NCI-H345 (cell line): ENCODE measurements at regions not wholly inside any gene's neighbourhood (a gene's known extent, or its start where the extent isn't known, plus 50 kb on each side); places are given as distances from the start of the nearest gene placed in this dataset.

Experiments
- DNase-seq: peaks from one replicate; lab custom pipeline; 2025; lab: John Stamatoyannopoulos, UW

GRCh38 chr12:130216031-130216430, 53.8 kb downstream of the FZD10 start:
- no peak for DNase-seq

DNA sequence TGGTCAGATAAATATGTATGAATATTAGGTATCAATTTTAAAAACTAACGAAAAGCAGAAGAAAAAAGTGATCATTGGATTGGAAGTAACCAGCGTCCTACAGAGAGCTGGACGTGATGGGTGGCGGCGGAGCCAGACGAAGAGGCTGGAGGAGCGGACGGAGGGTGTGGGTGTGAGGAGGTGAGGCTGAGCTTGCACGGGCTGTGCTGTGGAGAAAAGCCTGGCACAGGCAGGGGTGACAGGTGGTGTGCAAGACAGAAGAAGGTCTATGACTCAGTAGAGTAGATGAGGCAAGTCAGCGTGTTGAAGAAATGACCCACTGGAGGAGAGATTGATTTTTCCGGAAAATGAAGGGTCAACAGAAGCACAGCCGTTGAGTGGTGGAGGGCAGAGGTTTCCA, 56.4 kb downstream of the FZD10 start:
- no peak for DNase-seq

GRCh38 chr12:130219929-130220705, 57.9 kb downstream of the FZD10 start:
- DNase-seq, result no peak

DNA sequence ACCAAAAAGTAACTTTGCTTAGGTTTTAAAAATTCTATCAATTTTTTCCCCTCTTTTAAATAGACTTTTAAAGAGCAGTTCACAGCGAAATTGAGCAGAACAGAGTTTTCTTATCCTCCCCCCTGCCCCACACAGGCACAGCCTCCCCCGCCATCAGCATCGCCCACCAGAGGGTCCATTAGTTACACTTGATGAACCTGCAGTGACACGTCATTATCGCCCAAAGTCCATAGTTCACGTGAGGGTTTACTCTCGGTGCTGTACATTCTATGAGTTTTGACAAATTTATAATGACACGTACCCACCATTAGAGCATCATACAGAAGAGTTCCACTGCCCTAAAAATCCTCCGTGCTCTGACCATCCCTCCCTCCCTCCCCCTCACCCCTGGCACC, 58.4 kb downstream of the FZD10 start:
- DNase-seq, result no peak

- DNase-seq, result no peak
Observed at GRCh38 chr12:130222519-130223218, 60.4 kb downstream of the FZD10 start.

- DNase-seq, result no peak
Observed at GRCh38 chr12:130223767-130224244, 61.5 kb downstream of the FZD10 start.

- no peak for DNase-seq
Observed at GRCh38 chr12:130224613-130225012, 62.3 kb downstream of the FZD10 start.

DNA sequence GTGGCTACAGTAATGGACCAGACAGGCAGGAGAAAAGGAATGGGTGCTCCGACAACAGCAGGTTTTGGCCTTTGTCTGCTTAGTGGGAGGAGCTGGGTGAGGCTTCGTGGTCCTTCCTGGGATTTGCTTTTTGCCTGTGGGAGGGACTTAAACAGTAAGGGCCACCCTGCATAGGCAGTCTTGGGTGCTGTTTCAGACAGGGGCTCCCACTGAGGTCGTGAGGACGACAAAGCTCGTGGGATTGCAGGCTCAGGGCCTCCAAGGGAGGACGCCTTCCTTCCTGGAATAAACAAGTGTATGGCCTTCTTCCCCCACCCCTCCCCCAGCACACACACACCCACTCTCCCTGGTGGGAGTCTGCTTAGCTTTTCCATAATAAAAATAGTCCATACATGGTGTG, 63.1 kb downstream of the FZD10 start:
- DNase-seq, result no peak

DNA sequence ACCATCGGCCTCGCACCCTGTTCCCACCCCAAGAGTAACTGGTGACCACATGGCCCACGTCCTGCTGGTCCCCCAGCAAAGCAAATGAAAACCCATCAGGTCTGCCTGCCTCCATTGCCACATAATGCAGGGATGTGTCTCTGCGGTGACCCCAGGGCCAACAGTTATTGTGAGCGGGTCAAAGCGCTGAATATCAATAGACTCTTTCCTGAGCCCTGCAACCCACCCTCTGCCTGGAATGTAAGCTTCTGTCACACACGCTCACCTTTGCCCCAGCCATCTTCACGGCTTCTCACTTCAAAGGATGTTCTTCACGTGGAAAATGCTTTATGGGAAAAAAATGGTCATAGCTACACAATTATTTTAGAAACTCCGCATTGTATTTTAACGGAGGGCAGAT, 63.9 kb downstream of the FZD10 start:
- no peak for DNase-seq

DNA sequence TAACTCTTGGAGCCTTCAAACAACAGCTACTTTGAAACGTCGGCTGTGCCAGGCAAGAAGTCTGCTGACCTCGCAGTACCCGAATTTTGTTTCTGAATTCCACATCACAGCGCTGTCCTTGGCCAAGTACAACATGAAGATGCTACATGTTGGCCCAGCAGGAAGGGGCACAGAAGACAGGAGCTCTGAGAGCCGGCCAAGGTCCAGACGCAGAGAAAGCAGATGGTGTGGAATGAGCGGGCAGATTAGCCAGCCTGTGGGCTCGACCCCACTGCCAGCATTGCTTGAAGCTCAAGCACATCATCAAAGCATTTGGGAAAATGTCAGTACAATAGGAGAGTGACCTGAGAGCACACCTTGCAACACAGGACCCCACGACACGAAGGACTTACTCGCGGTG, 64.5 kb downstream of the FZD10 start:
- DNase-seq, result no peak

DNA sequence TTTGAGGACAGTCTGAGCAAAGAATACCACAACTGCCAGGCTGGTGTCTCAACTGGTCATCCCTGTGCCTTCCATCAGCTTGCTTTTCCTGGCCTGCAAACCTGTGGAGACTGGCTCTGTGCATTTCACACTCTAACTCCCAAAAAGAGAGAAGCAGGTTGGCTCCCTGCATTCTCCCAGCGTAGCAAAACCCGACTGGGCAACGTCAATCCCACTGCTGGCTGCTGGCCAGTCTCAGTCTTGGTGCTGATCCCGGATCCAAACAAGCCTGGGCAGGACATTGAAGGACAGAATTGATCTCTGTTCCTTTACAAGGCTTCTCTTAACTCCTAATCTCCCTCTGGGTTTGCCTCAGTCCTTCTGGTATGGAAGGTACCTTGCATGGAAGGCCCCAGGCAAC, 65.4 kb downstream of the FZD10 start:
- DNase-seq, result no peak

GRCh38 chr12:130236446-130236845, 74.2 kb downstream of the FZD10 start:
- DNase-seq, result no peak

- no peak for DNase-seq
Observed at GRCh38 chr12:130240831-130241590, 78.7 kb downstream of the FZD10 start.

- DNase-seq, result no peak
Observed at GRCh38 chr12:130242506-130242905, 80.2 kb downstream of the FZD10 start.

DNA sequence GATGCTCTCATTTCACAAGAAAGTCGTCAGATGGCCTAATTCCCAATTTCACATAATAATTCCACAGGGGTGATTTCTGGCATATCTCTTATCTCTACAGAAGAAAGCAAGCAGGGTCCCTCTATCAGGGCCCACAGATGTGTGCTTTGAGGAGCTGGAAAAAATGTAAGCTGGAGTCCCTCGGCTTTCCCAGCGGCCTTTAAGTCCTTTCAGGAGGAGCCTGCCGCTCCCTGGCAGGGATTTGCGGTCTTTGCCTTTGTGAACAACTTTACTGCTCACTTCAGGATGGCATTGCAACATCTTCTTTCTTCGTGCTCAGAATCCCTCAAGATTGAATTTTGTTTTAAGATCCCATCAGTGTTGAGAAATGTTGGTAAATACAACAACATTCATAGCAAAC, 83.0 kb downstream of the FZD10 start:
- DNase-seq, result no peak

- DNase-seq, result no peak
Observed at GRCh38 chr12:130246560-130246959, 84.3 kb downstream of the FZD10 start.

DNA sequence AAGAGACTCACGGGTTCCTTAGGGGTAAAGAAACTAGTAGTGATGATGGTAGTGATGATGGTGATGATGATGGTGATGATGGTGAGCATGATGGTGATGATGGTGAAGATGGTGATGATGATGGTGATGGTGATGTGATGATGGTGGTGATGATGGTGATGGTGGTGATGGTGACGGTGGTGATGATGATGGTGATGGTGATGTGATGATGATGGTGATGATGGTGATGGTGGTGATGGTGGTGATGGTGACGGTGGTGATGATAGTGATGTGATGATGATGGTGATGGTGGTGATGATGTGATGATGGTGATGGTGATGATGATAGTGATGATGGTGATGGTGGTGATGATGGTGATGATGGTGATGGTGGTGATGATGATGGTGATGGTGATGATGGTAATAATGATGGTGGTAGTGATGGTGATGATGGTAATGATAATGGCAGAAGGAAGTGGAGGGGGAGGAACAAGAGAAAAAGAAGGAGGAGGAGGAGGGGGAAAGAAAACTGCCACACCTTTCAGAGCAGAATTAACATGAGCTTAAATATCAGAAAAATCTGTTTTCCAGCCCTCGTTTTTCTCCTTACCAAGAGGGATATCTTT, 85.5 kb downstream of the FZD10 start:
- DNase-seq, result no peak

DNA sequence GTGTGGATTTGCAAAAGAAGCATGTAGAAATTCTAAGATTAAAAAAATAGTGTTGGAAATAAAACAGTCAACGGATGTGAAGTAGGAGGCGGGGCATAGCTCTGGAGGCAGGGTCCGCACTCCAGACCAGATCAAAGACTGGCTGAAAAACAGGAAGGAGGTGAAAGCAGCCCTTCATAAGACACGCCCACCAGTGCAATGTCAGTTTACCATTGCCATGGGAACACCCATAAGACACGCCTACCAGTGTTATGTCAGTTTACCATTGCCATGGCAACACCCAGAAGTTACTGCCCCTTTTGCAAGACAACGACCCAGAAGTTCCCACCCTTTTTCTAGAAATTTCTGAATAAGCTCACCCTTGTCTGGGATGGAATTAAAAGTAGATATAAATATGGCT, 87.1 kb downstream of the FZD10 start:
- DNase-seq, result no peak

GRCh38 chr12:130251236-130251780, 86.4 kb upstream of the PIWIL1 start:
- no peak for DNase-seq

DNA sequence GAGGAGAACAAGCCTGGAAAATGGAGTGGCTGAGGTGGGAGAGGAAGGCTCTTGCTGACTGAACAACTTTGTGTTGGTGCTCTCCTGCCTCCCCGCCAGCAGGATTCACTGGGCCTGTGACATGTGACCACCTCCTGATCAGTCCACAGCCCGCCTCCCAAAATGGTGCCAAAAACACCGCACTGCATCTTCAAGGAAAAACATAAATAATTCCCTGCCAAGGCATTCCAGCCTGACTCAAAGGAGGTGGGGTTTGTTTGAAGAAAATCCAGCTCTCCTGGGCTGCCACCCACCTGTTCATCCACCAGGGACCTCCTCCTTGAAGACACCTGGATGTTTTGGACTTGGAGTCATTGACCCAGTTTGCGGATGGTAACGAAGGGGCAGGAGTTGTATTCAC, 83.8 kb upstream of the PIWIL1 start:
- no peak for DNase-seq

DNA sequence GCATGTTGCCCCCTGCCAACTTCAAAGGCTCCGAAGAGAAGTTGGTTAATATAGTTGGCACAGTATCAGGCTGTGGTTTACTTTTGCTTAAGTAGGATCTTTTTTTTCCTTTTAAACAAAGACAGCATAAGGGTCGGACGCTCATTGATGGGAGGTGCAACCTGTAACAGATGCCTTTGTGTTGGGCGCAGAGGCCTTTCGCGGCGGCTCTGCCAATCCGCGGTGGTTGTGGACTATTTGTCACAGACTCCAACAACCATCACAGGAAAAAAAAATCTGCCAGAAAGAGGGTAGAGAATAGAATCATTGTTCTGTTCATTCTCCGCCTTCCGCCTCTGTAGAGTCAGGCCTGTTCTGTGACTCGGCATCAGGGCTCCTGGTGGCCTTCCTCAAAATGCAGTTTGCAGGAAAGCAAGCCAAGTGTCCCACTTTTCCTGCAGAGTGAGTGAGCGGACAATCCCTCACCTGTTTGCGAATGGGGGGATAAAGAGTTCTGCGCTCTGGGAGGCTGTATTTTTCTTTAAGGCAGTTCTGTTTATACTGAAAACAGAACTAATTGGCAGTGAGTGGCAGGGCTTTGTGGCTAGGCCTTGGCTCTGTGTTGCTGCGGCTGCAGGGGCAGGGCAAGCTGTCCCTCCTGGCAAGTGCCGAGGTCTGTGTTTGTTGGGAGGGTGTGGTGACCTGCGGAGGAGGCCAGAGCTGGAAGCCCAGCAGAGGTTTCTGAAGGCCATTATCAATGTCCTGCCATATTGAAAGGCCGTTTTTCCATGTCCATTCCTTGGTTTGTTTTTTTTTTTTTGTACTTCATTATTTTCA, 83.0 kb upstream of the PIWIL1 start:
- DNase-seq, result peak; percentile 13
